Activated T-helper 17 cell treated with anti-CD3 and anti-CD28 coated beads, Interleukin-2, amount 50 U/mL, for 72 hours (primary cell): ENCODE measurements at regions not wholly inside any gene's neighbourhood (a gene's known extent, or its start where the extent isn't known, plus 50 kb on each side); places are given as distances from the start of the nearest gene placed in this dataset.

Source experiments
- ATAC-seq: fragments of 150-1000 bp; cut with Tn5 transposase; replicated peaks from 2 replicates; pipeline ENCODE4 v1.10.0; 2021; ENCODE audit warnings: mild to moderate bottlenecking, moderate library complexity
- H3K27ac Mint-ChIP-seq: one replicate; pipeline ENCODE4 v1.8.0; 2022; ENCODE audit warnings: mixed read lengths
- H3K27me3 Mint-ChIP-seq: one replicate; pipeline ENCODE4 v1.8.0; 2022; ENCODE audit warnings: mixed read lengths
- H3K36me3 Mint-ChIP-seq: one replicate; pipeline ENCODE4 v1.8.0; 2022; ENCODE audit warnings: low read depth, mild to moderate bottlenecking, mixed read lengths
- H3K4me1 Mint-ChIP-seq: one replicate; pipeline ENCODE4 v1.8.0; 2022; ENCODE audit warnings: mixed read lengths
- H3K4me3 Mint-ChIP-seq: one replicate; pipeline ENCODE4 v1.8.0; 2022; ENCODE audit warnings: mild to moderate bottlenecking, mixed read lengths
- H3K9me3 Mint-ChIP-seq: one replicate; pipeline ENCODE4 v1.8.0; 2022; ENCODE audit warnings: mixed read lengths

- no peak overlapping the region for H3K4me3 Mint-ChIP-seq
- H3K36me3 Mint-ChIP-seq = no peaks in the 10 kb centered on the region
- ATAC-seq = no peak
- peaks cover 9% of the 10 kb centered on the region for H3K9me3 Mint-ChIP-seq
- H3K4me1 Mint-ChIP-seq = no peaks in the 10 kb centered on the region
- H3K27ac Mint-ChIP-seq = no peak overlapping the region
- H3K27me3 Mint-ChIP-seq = no peaks in the 10 kb centered on the region
These were observed 986.0 kb downstream of the TTLL7 start for GRCh38 chr1:83012950-83013349.

GRCh38 chr1:83011265-83011664 lies 987.7 kb downstream of the TTLL7 start:
- H3K27me3 Mint-ChIP-seq = no peaks in the 10 kb centered on the region
- no peaks in the 10 kb centered on the region for H3K36me3 Mint-ChIP-seq
- H3K4me1 Mint-ChIP-seq = no peaks in the 10 kb centered on the region
- ATAC-seq = no peak
- H3K9me3 Mint-ChIP-seq = peaks cover 10% of the 10 kb centered on the region
- no peak overlapping the region for H3K27ac Mint-ChIP-seq
- no peak overlapping the region for H3K4me3 Mint-ChIP-seq

- H3K27me3 Mint-ChIP-seq = no peaks in the 10 kb centered on the region
- peaks cover 10% of the 10 kb centered on the region for H3K9me3 Mint-ChIP-seq
- H3K4me3 Mint-ChIP-seq = no peak overlapping the region
- H3K4me1 Mint-ChIP-seq = no peaks in the 10 kb centered on the region
- no peak overlapping the region for H3K27ac Mint-ChIP-seq
- no peaks in the 10 kb centered on the region for H3K36me3 Mint-ChIP-seq
- ATAC-seq = no peak
These were observed 992.7 kb downstream of the TTLL7 start for GRCh38 chr1:83006271-83006670.

GRCh38 chr1:83000286-83000685 lies 998.6 kb downstream of the TTLL7 start:
- no peak for ATAC-seq
- no peak overlapping the region for H3K4me3 Mint-ChIP-seq
- no peaks in the 10 kb centered on the region for H3K36me3 Mint-ChIP-seq
- no peaks in the 10 kb centered on the region for H3K9me3 Mint-ChIP-seq
- no peaks in the 10 kb centered on the region for H3K4me1 Mint-ChIP-seq
- H3K27ac Mint-ChIP-seq = no peak overlapping the region
- H3K27me3 Mint-ChIP-seq = no peaks in the 10 kb centered on the region

- H3K27me3 Mint-ChIP-seq = no peaks in the 10 kb centered on the region
- H3K4me1 Mint-ChIP-seq = no peaks in the 10 kb centered on the region
- peaks cover 4% of the 10 kb centered on the region for H3K9me3 Mint-ChIP-seq
- H3K36me3 Mint-ChIP-seq = no peaks in the 10 kb centered on the region
- no peak overlapping the region for H3K4me3 Mint-ChIP-seq
- H3K27ac Mint-ChIP-seq = no peak overlapping the region
- no peak for ATAC-seq
These were observed 1003.0 kb downstream of the TTLL7 start for GRCh38 chr1:82995951-82996350.

GRCh38 chr1:82994616-82995263 lies 1004.2 kb downstream of the TTLL7 start:
- Mint-ChIP-seq H3K4me1 (no peaks in the 10 kb centered on the region), H3K27me3 (no peaks in the 10 kb centered on the region), H3K36me3 (no peaks in the 10 kb centered on the region), H3K4me3 (no peak overlapping the region), H3K9me3 (peaks cover 4% of the 10 kb centered on the region), H3K27ac (no peak overlapping the region)
- no peak for ATAC-seq

- Mint-ChIP-seq H3K36me3 (no peaks in the 10 kb centered on the region), H3K4me3 (no peak overlapping the region), H3K27ac (no peak overlapping the region), H3K27me3 (no peaks in the 10 kb centered on the region), H3K9me3 (peaks cover 4% of the 10 kb centered on the region), H3K4me1 (no peaks in the 10 kb centered on the region)
- no peak for ATAC-seq
These were observed 1007.4 kb downstream of the TTLL7 start for GRCh38 chr1:82991569-82991968.

GRCh38 chr1:82979593-82980236 lies 1019.2 kb downstream of the TTLL7 start:
- Mint-ChIP-seq H3K4me3 (no peak overlapping the region), H3K9me3 (no peaks in the 10 kb centered on the region), H3K36me3 (no peaks in the 10 kb centered on the region), H3K27me3 (peaks cover 4% of the 10 kb centered on the region), H3K4me1 (no peaks in the 10 kb centered on the region), H3K27ac (no peak overlapping the region)
- ATAC-seq = no peak

- Mint-ChIP-seq H3K4me1 (no peaks in the 10 kb centered on the region), H3K27ac (no peak overlapping the region), H3K27me3 (peaks cover 4% of the 10 kb centered on the region), H3K4me3 (no peak overlapping the region), H3K36me3 (no peaks in the 10 kb centered on the region), H3K9me3 (no peaks in the 10 kb centered on the region)
- no peak for ATAC-seq
These were observed 1020.2 kb downstream of the TTLL7 start for GRCh38 chr1:82978461-82979324.

GRCh38 chr1:82972841-82973553 lies 1025.9 kb downstream of the TTLL7 start:
- no peak overlapping the region for H3K27ac Mint-ChIP-seq
- no peak for ATAC-seq
- no peaks in the 10 kb centered on the region for H3K27me3 Mint-ChIP-seq
- H3K4me1 Mint-ChIP-seq = no peaks in the 10 kb centered on the region
- no peak overlapping the region for H3K4me3 Mint-ChIP-seq
- H3K9me3 Mint-ChIP-seq = no peaks in the 10 kb centered on the region
- no peaks in the 10 kb centered on the region for H3K36me3 Mint-ChIP-seq

- no peak overlapping the region for H3K4me3 Mint-ChIP-seq
- no peaks in the 10 kb centered on the region for H3K27me3 Mint-ChIP-seq
- no peak for ATAC-seq
- H3K4me1 Mint-ChIP-seq = no peaks in the 10 kb centered on the region
- H3K36me3 Mint-ChIP-seq = no peaks in the 10 kb centered on the region
- no peaks in the 10 kb centered on the region for H3K9me3 Mint-ChIP-seq
- H3K27ac Mint-ChIP-seq = no peak overlapping the region
These were observed 1029.6 kb downstream of the TTLL7 start for GRCh38 chr1:82969340-82969739.

- H3K27ac Mint-ChIP-seq = no peak overlapping the region
These were observed 1036.3 kb downstream of the TTLL7 start for GRCh38 chr1:82962658-82963057.

GRCh38 chr1:82950606-82951200 lies 1048.2 kb downstream of the TTLL7 start:
- no peaks in the 10 kb centered on the region for H3K27me3 Mint-ChIP-seq
- no peak overlapping the region for H3K27ac Mint-ChIP-seq
- no peak for ATAC-seq
- no peaks in the 10 kb centered on the region for H3K9me3 Mint-ChIP-seq
- H3K36me3 Mint-ChIP-seq = no peaks in the 10 kb centered on the region
- H3K4me3 Mint-ChIP-seq = no peak overlapping the region
- no peaks in the 10 kb centered on the region for H3K4me1 Mint-ChIP-seq

More at GRCh38 chr1:82962658-82963057, 1036.3 kb downstream of the TTLL7 start:
- no peaks in the 10 kb centered on the region for H3K36me3 Mint-ChIP-seq
- no peaks in the 10 kb centered on the region for H3K27me3 Mint-ChIP-seq
- H3K9me3 Mint-ChIP-seq = no peaks in the 10 kb centered on the region
- no peak overlapping the region for H3K4me3 Mint-ChIP-seq
- ATAC-seq = no peak
- H3K4me1 Mint-ChIP-seq = no peaks in the 10 kb centered on the region

GRCh38 chr1:82948386-82948785 lies 1050.5 kb downstream of the TTLL7 start:
- H3K9me3 Mint-ChIP-seq = no peaks in the 10 kb centered on the region
- H3K27ac Mint-ChIP-seq = no peak overlapping the region
- no peaks in the 10 kb centered on the region for H3K4me1 Mint-ChIP-seq
- no peaks in the 10 kb centered on the region for H3K36me3 Mint-ChIP-seq
- H3K27me3 Mint-ChIP-seq = no peaks in the 10 kb centered on the region
- H3K4me3 Mint-ChIP-seq = no peak overlapping the region
- ATAC-seq = no peak
